Stomach smooth muscle (tissue), 2 donors: ENCODE measurements at regions not wholly inside any gene's neighbourhood (a gene's known extent, or its start where the extent isn't known, plus 50 kb on each side); places are given as distances from the start of the nearest gene placed in this dataset.
"Not testable (repeated sequence)": the region's sequence is repeated elsewhere in the genome, so short reads cannot be mapped to it uniquely, and the experiment has no call there.

Source experiments
- H3K27ac ChIP-seq: one replicate; pipeline ENCODE4 v1.7.0; 2013; ENCODE audit warnings: mild to moderate bottlenecking, low read length, inconsistent platforms
- H3K27me3 ChIP-seq, 2 donors: one replicate each; pipeline ENCODE4 v1.7.0; 2013; ENCODE audit warnings: low read length in 2 of 2; ENCODE audit not compliant: insufficient read depth in 2 of 2, control insufficient read depth in 1 of 2
- H3K36me3 ChIP-seq, 2 donors: one replicate each; pipeline ENCODE4 v1.7.0; 2013; ENCODE audit warnings: low read length in 2 of 2; ENCODE audit not compliant: control insufficient read depth in 2 of 2, insufficient read depth in 2 of 2
- H3K4me1 ChIP-seq: one replicate; pipeline ENCODE4 v1.7.0; 2013; ENCODE audit warnings: low read length; ENCODE audit not compliant: control insufficient read depth, insufficient read depth
- H3K4me3 ChIP-seq, 2 donors: one replicate each; pipeline ENCODE4 v1.7.0; 2013; ENCODE audit warnings: low read length in 2 of 2
- H3K9ac ChIP-seq, 2 donors: one replicate each; pipeline ENCODE4 v1.7.0; 2013; ENCODE audit warnings: low read length in 2 of 2, mild to moderate bottlenecking in 1 of 2
- H3K9me3 ChIP-seq, 2 donors: one replicate each; pipeline ENCODE4 v1.7.0; 2013; ENCODE audit warnings: low read length in 2 of 2; ENCODE audit not compliant: control insufficient read depth in 2 of 2
- donor health status: healthy.
- donor health status: Pancreatic carcinoma.

DNA sequence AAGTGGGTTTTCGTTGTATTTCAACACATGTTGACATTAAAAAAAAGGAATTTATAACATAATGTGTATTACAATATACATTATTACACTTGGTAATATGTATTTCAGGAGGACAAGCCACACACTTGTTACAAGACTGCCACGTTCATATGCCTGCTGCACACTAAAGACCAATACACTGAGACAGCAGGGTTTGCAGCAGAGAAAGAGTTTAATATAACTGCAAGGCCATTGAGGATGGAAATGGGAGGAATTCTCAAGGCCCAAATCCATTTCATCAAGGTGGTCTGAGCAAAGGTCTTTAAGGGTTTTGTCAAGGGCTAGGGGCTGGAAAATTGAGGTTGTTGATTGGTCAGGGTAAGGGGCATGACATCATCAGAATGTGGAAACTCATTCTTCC lies 1017.8 kb upstream of the CDH10 start:
- Histone ChIP-seq H3K36me3 (no peaks in the 10 kb centered on the region), H3K4me3 (no peak overlapping the region), H3K27me3 (no peaks in the 10 kb centered on the region), H3K9me3 (peaks cover 0 to 7% of the 10 kb centered on the region in 2 donors), H3K9ac (no peak overlapping the region), H3K4me1 (no peaks in the 10 kb centered on the region), H3K27ac (no peak overlapping the region)

DNA sequence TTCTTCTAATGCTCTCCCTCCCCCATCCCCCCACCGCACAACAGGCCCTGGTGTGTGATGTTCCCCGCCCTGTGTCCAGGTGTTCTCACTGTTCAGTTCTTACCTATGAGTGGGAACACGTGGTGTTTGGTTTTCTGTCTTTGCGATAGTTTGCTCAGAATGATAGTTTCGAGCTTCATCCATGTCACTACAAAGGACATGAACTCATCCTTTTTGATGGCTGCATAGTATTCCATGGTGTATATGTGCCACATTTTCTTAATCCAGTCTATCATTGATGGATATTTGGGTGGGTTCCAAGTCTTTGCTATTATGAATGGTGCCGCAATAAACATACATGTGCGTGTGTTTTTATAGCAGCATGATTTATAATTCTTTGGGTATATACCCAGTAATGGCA lies 1005.5 kb upstream of the CDH10 start:
- H3K4me1 ChIP-seq, H3K4me3 ChIP-seq, H3K36me3 ChIP-seq, H3K9me3 ChIP-seq, H3K27ac ChIP-seq, H3K27me3 ChIP-seq, H3K9ac ChIP-seq: not testable (repeated sequence)

DNA sequence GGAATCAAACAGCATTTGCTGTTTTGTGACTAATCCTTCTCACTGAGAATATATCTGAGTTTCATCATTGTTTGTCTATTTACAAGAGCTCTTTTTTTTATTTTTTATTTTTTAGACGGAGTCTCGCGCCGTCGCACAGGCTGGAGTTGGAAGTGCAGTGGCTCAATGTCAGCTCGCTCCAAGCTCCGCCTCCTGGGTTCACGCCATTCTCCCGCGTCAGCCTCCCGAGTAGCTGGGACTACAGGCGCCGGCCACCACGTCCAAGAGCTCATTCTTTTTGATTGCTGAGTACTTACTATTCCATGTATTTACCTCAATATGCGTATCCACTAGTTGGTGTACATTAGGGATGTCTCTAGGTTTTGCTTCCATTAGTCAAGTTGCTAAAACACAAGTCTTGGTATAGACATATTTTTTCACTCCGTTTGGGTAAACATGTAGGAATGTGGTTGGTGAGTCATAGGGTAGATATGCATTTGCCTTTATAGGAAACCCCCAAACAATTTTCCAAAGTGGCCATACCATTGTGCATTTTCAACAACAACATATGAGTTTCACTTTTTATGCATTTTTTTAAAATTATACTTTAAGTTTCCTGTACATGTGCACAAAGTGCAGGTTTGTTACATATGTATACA lies 1005.0 kb upstream of the CDH10 start:
- Histone ChIP-seq H3K27me3 (no peaks in the 10 kb centered on the region), H3K9ac (no peak overlapping the region), H3K4me3 (no peak overlapping the region), H3K27ac (no peak overlapping the region), H3K36me3 (no peaks in the 10 kb centered on the region), H3K9me3 (no peaks in the 10 kb centered on the region), H3K4me1 (no peaks in the 10 kb centered on the region)

DNA sequence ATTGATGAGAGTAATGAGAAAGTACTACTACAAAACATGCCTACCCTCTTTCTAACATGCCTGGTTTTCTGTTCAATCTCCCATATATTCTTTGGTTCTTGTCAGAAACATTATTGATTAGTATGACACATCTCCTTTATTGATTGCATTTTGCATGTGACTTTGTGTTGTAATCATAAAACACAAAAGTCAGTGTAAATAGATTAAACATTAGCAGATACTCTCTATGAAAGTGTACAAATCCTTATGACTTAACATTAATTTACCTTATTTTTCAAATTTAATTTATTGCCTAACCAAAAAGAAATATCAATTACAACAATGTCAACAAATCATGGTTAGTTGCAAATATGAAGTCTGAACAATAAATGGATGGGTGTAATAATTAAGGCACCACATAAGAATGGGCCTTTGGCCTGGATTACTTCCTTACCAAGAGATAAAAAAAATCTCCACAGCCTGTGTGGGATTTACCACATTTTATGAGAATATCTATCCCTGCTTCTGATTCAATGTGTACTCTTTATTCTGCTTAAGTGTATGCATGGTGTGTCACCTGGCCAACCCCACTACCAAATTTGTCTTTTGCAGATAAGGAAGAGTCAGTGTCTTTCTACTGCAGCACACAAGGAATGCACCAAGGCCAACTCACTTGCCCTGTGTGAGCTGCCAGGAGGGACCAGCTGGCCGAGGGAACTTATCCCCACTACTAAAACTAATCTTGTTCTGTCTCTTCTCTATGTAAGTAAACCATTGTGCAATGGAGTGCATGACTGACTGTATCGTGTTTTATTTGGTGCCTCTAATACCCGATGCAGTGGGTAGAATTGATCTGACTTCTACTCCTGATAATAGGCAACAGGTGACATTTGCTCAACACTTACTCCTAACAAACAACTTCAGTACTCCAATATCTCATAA lies 1001.9 kb upstream of the CDH10 start:
- Histone ChIP-seq H3K9ac (no peak overlapping the region), H3K4me1 (no peaks in the 10 kb centered on the region), H3K9me3 (no peaks in the 10 kb centered on the region), H3K27ac (no peak overlapping the region), H3K4me3 (no peak overlapping the region), H3K36me3 (no peaks in the 10 kb centered on the region), H3K27me3 (no peaks in the 10 kb centered on the region)

DNA sequence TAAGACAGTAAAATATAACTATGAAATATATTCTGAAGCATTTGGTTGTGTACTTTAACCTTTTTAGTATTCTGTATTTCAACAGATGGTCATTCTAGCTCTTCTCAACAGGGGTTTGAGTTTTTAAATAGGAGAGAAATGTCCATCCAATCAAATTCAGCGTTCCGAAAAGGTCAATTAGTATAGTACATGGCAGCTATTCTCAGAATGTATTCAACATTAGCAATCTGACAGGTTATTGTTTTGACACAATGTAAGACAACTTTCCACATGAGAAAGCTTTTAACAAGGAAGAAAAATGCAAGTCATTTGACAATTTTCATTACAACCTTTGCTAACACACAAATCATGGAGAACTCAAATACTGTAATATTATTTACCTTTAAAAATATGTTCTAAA lies 996.3 kb upstream of the CDH10 start:
- Histone ChIP-seq H3K36me3 (no peaks in the 10 kb centered on the region), H3K4me3 (no peak overlapping the region), H3K9me3 (no peaks in the 10 kb centered on the region), H3K27me3 (no peaks in the 10 kb centered on the region), H3K9ac (no peak overlapping the region), H3K27ac (no peak overlapping the region), H3K4me1 (no peaks in the 10 kb centered on the region)

DNA sequence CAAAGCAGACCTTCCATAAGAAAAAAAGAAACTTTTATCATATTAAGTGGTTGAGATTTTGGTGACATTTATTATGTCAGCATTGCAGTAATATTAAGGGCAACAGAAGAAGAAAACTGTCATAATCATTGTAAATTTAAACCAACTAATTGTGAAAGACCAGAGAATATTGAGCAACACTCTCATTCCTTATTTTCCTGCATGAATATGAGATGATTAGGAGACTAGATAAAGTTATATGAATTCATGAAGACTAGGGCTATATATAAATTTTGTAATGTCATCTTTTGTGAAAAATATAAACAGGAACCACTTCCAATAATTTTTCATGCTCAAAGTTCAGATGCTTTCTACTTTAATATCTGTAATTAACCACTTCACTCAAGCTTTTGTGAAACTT lies 974.5 kb upstream of the CDH10 start:
- Histone ChIP-seq H3K36me3 (no peaks in the 10 kb centered on the region), H3K9me3 (no peaks in the 10 kb centered on the region), H3K27me3 (no peaks in the 10 kb centered on the region), H3K4me3 (no peak overlapping the region), H3K4me1 (no peaks in the 10 kb centered on the region), H3K27ac (no peak overlapping the region), H3K9ac (no peak overlapping the region)

DNA sequence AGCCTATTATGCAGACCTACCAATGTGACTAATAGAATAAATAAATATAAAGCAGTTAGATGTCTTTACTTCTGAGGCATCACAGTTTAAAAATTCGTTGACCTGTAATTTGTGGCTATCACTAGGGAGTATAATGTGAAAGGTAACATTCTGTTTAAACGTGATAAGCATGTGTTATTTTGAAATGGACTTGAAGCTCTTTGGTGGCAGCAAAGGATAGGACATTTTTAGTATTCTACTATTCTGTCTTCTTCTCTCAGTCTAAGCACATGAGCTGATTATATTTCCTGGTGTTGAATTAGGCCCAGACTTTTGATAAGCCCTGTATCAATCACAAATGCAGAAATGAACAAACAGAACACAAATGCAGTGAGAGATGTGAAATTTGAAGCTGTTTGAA lies 974.0 kb upstream of the CDH10 start:
- H3K27ac ChIP-seq = no peak overlapping the region
- H3K36me3 ChIP-seq = no peaks in the 10 kb centered on the region
- H3K9ac ChIP-seq = no peak overlapping the region
- H3K27me3 ChIP-seq = no peaks in the 10 kb centered on the region
- no peaks in the 10 kb centered on the region for H3K4me1 ChIP-seq
- no peaks in the 10 kb centered on the region for H3K9me3 ChIP-seq
- H3K4me3 ChIP-seq = no peak overlapping the region

DNA sequence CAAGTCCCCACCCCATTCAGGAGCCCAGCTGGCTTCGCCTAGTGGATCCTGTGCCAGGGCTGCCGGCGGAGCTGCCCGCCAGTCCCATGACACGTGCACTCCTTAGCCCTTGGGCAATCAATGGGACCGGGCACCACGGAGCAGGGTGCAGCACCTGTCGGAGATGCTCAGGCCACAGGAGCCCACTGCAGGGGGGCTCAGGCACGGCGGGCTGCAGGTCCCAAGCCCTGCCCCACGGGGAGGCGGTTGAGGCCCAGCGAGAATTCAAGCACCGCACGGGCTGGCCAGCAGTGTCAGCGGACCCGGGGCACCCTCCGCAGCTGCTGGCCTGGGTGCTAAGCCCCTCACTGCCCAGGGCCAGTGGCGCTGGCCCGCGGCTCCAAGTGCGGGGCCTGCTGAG lies 969.7 kb upstream of the CDH10 start:
- Histone ChIP-seq H3K4me3 (no peak overlapping the region), H3K27me3 (no peaks in the 10 kb centered on the region), H3K4me1 (no peaks in the 10 kb centered on the region), H3K27ac (no peak overlapping the region), H3K9ac (no peak overlapping the region), H3K36me3 (no peaks in the 10 kb centered on the region), H3K9me3 (no peaks in the 10 kb centered on the region)

DNA sequence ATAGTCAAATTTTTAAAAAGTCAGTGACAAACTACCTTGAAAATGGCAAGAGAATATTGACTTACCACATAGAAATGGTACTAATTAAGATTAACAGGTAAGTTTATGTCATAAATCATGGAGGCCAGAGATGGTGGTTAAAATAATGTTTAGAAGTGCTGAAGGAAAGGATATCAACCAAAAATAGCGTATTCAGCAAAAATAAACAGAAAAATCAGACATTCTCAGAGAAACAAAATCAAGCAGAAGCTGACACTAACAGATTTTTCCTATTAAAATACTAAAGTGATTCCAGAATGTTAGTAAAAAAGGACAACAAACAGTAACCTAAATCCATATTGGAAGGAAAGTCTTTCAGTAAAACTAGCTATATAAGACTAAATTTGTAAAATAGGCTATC lies 959.9 kb upstream of the CDH10 start:
- Histone ChIP-seq H3K4me1 (no peaks in the 10 kb centered on the region), H3K4me3 (no peak overlapping the region), H3K27me3 (no peaks in the 10 kb centered on the region), H3K9me3 (peaks cover 0 to 3% of the 10 kb centered on the region in 2 donors), H3K9ac (no peak overlapping the region), H3K36me3 (no peaks in the 10 kb centered on the region), H3K27ac (no peak overlapping the region)

DNA sequence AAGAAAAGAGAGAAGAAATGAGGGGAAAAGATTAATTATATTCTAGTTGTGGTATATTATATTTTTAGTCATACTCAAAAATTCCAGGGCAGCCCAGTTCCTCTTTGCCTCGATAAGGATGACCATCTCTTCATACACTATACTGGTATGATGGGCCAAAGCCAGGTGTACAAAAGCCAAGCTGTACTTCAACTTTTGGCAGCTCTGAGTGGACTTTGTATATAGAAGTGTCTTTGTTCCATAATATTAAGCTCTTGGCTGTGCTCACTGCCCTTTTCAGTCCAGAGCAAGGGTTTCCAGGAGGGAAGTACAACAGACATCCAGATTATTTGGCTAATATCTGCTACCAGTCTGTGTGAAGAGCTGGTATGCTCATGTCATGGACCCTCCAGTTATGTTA lies 934.3 kb upstream of the CDH10 start:
- Histone ChIP-seq H3K4me3 (no peak overlapping the region), H3K27ac (no peak overlapping the region), H3K4me1 (no peaks in the 10 kb centered on the region), H3K27me3 (no peaks in the 10 kb centered on the region), H3K9me3 (no peaks in the 10 kb centered on the region), H3K9ac (no peak overlapping the region), H3K36me3 (no peaks in the 10 kb centered on the region)

DNA sequence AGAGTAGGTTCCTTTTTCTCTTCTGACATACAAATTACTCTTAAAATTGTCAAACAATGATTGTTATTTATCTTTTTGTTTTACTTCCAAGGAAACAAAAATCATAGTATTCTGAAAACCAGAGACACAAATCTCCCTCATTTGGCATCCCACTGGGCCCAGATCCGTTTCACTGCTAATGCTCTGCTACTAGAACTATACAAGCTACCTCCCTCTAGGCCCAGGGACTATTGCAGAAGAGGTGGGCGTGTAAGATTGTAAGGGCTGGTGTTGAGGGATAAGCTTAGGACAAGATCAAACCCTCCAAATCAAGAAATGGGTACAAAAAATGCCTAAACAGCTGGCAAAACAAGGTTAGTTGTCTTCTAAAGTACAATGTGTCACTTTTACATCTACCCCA lies 928.9 kb upstream of the CDH10 start:
- no peak overlapping the region for H3K9ac ChIP-seq
- no peak overlapping the region for H3K27ac ChIP-seq
- no peaks in the 10 kb centered on the region for H3K36me3 ChIP-seq
- no peaks in the 10 kb centered on the region for H3K4me1 ChIP-seq
- no peak overlapping the region for H3K4me3 ChIP-seq
- no peaks in the 10 kb centered on the region for H3K27me3 ChIP-seq
- peaks cover 0 to 7% of the 10 kb centered on the region in 2 donors for H3K9me3 ChIP-seq
